Nephron (organoid): ENCODE measurements at regions not wholly inside any gene's neighbourhood (a gene's known extent, or its start where the extent isn't known, plus 50 kb on each side); places are given as distances from the start of the nearest gene placed in this dataset.

ENCODE experiments used
- H3K27ac Mint-ChIP-seq, 3 experiments: 2 replicates each; pipeline ENCODE4 v1.8.0; 2020; ENCODE audit warnings: mixed read lengths in 3 of 3, mild to moderate bottlenecking in 2 of 3, moderate library complexity in 1 of 3
- H3K27me3 Mint-ChIP-seq: 2 replicates; pipeline ENCODE4 v1.8.0; 2021; ENCODE audit warnings: low read depth, mild to moderate bottlenecking, moderate library complexity, mixed read lengths
- H3K36me3 Mint-ChIP-seq: 2 replicates; pipeline ENCODE4 v1.8.0; 2020; ENCODE audit warnings: low read depth, mixed read lengths
- H3K4me1 Mint-ChIP-seq: 2 replicates; pipeline ENCODE4 v1.8.0; 2020; ENCODE audit warnings: mixed read lengths
- H3K4me3 Mint-ChIP-seq, 3 experiments: 2 replicates each; pipeline ENCODE4 v1.8.0; 2020; ENCODE audit warnings: mild to moderate bottlenecking in 3 of 3, mixed read lengths in 3 of 3, moderate library complexity in 2 of 3
- H3K9me3 Mint-ChIP-seq: 2 replicates; pipeline ENCODE4 v1.8.0; 2020; ENCODE audit warnings: mixed read lengths
- TF ChIP-seq, protein P1 (sequence below), 3 experiments: fragments of 200-600 bp; sonication (generic); IDR thresholded peaks; one replicate each; pipeline ENCODE4 v1.5.0; 2021; ENCODE audit warnings: antibody characterized with exemption in 3 of 3; ENCODE audit not compliant: unreplicated experiment in 3 of 3

DNA sequence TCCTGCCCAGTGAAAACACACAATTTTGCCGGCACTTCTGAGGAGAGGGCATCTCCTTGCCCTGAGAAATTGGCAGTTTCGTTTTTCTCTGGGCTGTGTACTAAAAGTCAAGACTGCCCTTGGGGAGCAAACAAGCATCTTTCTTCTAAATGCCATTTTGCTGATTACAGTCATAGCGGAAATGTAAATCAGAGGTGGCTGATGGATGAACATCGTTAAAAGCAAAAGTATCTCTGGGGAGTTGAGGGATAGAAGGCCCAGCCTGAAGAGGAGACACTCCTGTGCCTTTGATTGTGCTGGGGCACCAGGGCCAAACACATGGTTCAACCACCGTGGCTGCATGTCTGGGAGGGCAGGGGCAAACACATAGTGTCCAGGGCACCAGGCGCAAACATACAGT is 49.8 kb downstream of the ABCC12 start:
- TF ChIP-seq, protein P1, sequence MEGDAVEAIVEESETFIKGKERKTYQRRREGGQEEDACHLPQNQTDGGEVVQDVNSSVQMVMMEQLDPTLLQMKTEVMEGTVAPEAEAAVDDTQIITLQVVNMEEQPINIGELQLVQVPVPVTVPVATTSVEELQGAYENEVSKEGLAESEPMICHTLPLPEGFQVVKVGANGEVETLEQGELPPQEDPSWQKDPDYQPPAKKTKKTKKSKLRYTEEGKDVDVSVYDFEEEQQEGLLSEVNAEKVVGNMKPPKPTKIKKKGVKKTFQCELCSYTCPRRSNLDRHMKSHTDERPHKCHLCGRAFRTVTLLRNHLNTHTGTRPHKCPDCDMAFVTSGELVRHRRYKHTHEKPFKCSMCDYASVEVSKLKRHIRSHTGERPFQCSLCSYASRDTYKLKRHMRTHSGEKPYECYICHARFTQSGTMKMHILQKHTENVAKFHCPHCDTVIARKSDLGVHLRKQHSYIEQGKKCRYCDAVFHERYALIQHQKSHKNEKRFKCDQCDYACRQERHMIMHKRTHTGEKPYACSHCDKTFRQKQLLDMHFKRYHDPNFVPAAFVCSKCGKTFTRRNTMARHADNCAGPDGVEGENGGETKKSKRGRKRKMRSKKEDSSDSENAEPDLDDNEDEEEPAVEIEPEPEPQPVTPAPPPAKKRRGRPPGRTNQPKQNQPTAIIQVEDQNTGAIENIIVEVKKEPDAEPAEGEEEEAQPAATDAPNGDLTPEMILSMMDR (IDR thresholded peaks at IDR 0.05; ENCODE audit: unreplicated experiment in 3 of 3) = no peak
- Mint-ChIP-seq H3K27me3 (no peaks in the 10 kb centered on the region), H3K9me3 (no peaks in the 10 kb centered on the region), H3K36me3 (no peaks in the 10 kb centered on the region), H3K4me3 (no peak overlapping the region), H3K27ac (no peak overlapping the region), H3K4me1 (no peaks in the 10 kb centered on the region)

DNA sequence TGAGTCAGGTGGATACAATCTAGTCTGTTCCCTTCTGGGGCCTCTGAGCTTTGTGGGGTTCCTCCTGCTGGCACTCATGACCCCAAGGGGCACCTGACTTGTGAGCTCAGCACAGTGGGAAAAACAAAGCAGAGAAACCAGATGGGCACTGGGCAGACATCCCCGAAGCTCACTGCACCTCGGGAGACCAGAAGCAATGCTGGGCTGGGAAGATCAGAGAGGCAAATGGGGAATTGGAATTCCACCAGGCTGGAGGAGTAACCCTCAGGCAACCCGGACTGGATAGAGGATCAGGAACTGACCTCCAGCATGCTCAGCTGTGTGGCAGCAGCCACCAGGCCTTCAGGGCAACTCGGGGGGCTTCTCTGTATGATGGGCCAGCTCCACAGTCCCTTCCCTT is 50.3 kb downstream of the ABCC12 start:
- H3K4me3 Mint-ChIP-seq = no peak overlapping the region
- H3K9me3 Mint-ChIP-seq = no peaks in the 10 kb centered on the region
- no peak overlapping the region for H3K27ac Mint-ChIP-seq
- TF ChIP-seq, protein P1 (IDR thresholded peaks at IDR 0.05; ENCODE audit: unreplicated experiment in 3 of 3) = no peak
- H3K27me3 Mint-ChIP-seq = no peaks in the 10 kb centered on the region
- H3K4me1 Mint-ChIP-seq = no peaks in the 10 kb centered on the region
- H3K36me3 Mint-ChIP-seq = no peaks in the 10 kb centered on the region

DNA sequence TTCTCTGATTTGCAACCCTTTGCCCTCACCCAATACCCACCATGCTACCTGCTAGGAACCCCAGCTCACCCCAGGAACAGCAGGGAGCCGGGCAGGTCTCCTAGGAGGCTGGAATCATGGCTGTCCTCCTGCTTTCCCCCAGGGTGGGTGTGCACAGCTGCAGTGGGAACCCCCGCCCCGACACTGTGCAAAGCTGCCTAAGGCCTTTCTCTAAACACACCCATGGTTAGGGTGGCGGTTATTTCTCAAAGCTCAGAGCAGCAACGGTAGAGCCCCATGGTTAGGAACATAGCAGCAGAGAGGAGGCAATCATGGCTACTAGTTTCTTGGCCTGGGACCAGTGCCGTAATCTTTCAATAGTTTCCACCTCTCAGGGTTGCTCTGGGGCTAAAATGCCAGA is 52.2 kb downstream of the ABCC12 start:
- TF ChIP-seq, protein P1 (IDR thresholded peaks at IDR 0.05; ENCODE audit: unreplicated experiment in 3 of 3) = no peak
- Mint-ChIP-seq H3K36me3 (no peaks in the 10 kb centered on the region), H3K4me3 (no peak overlapping the region)

DNA sequence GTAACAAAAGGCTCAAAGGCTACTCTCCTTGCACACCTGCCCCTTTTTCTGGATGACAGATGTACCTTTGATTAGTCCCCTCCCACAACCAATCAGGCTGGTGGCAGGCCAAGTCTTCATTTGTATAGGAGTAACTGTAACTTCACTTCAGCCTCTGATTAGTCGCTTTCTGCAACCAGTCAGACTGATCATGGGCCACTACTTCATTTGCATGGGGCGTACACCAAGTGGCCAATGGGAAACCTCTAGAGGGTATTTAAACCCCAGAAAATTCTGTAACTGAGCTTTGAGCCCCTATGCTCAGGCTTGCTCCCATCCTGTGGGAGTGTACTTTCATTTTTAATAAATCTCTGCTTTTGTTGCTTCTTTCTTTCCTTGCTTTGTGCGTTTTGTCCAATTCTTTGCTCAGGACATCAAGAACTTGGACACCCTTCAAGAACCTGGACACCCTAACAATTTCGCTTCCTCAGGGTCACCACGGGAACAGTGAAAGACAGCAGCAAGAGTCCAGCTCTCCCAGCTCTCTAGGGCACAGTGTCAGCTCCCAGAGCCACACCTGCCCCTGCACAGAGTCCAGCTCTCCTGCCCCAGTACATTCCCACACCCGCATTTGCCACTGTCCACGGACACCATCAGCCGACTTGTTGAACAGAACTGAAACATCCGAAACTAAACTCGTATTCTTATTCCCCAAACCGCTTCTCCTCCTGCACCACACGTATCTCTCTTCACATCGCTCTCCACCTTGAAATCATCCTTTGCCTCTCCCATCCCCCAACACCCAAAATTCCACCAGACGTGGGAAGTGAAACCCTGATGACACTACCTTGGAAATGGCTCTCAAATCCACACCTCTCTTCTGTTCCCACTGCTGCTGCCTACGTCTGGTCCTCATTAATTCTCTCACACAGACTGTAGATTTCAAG is 53.4 kb downstream of the ABCC12 start:
- Mint-ChIP-seq H3K4me3 (no peak overlapping the region), H3K36me3 (no peaks in the 10 kb centered on the region), H3K9me3 (no peaks in the 10 kb centered on the region), H3K27ac (no peak overlapping the region), H3K4me1 (no peaks in the 10 kb centered on the region), H3K27me3 (peaks cover 4% of the 10 kb centered on the region)
- TF ChIP-seq, protein P1 (IDR thresholded peaks at IDR 0.05; ENCODE audit: unreplicated experiment in 3 of 3) = no peak

More for the DNA sequence above, 52.2 kb downstream of the ABCC12 start:
- no peak overlapping the region for H3K27ac Mint-ChIP-seq
- peaks cover 4% of the 10 kb centered on the region for H3K27me3 Mint-ChIP-seq
- no peaks in the 10 kb centered on the region for H3K4me1 Mint-ChIP-seq
- no peaks in the 10 kb centered on the region for H3K9me3 Mint-ChIP-seq

DNA sequence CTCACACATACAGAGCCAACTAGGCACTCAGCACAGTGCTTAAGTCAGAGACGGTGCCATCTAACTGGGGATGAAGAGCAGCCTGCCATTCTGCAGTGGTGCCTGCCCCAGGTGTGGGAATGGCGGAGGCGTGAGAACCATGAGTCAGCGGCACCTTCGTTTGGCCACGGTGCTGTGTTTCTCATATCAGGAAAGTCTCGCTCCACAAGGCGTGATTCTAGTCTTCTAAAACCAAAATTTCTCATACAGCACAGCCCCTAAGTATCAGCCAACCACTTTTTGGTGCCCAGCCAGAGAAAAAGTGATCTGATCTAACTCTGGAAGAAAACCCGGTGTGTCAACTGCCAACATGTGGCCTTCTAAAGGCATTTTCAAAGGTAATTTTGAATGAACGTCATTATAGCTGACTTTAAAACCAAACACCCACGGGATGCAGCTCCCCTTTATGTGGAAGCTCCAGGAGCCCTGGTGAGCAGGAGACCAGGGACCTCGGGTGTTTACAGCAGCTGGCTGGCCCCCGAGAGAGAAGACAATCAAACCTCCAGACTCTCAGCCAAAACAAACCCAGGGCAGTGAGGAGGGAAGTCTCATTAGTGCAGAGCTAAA is 54.6 kb downstream of the ABCC12 start:
- no peaks in the 10 kb centered on the region for H3K36me3 Mint-ChIP-seq
- no peak overlapping the region for H3K4me3 Mint-ChIP-seq
- no peaks in the 10 kb centered on the region for H3K9me3 Mint-ChIP-seq
- H3K27me3 Mint-ChIP-seq = peaks cover 4% of the 10 kb centered on the region
- TF ChIP-seq, protein P1 (IDR thresholded peaks at IDR 0.05; ENCODE audit: unreplicated experiment in 3 of 3) = no peak
- H3K4me1 Mint-ChIP-seq = no peaks in the 10 kb centered on the region
- H3K27ac Mint-ChIP-seq = no peak overlapping the region
